Cardiac muscle cell (in vitro differentiated cells and primary cell): ENCODE measurements at regions not wholly inside any gene's neighbourhood (a gene's known extent, or its start where the extent isn't known, plus 50 kb on each side); places are given as distances from the start of the nearest gene placed in this dataset.

Source experiments
- DNase-seq, 2 donors: peaks; one replicate each; pipeline versions ENCODE4 v3.0.0 to v3.0.0-alpha.2; 2010 to 2017; ENCODE audit warnings: low read depth in 1 of 2, low spot score in 1 of 2
- H3K27ac ChIP-seq: fragments of 200-600 bp; sonication (generic); 2 replicates; pipeline ENCODE4 v1.5.1; 2016
- H3K27me3 ChIP-seq: fragments of 200-600 bp; sonication (generic); 2 replicates; pipeline ENCODE4 v1.6.0; 2016; ENCODE audit warnings: control low read depth
- H3K36me3 ChIP-seq: fragments of 200-600 bp; sonication (generic); 2 replicates; pipeline ENCODE4 v1.5.1; 2016; ENCODE audit warnings: control low read depth
- H3K4me1 ChIP-seq: fragments of 200-600 bp; sonication (generic); 2 replicates; pipeline ENCODE4 v1.8.1; 2017; ENCODE audit warnings: low read depth, mild to moderate bottlenecking, mixed run types
- H3K4me3 ChIP-seq: fragments of 200-600 bp; sonication (generic); 2 replicates; pipeline ENCODE4 v1.5.1; 2016; ENCODE audit warnings: mild to moderate bottlenecking
- H3K9me3 ChIP-seq: fragments of 200-600 bp; sonication (generic); 2 replicates; pipeline ENCODE4 v1.5.1; 2017; ENCODE audit warnings: low read depth, mild to moderate bottlenecking, control low read depth
- CTCF ChIP-seq: IDR thresholded peaks from 2 replicates; pipeline ENCODE4 v1.5.1; 2012; ENCODE audit warnings: low read depth, mild to moderate bottlenecking, low read length

- Histone ChIP-seq H3K4me3 (no peak overlapping the region), H3K4me1 (no peaks in the 10 kb centered on the region), H3K36me3 (no peaks in the 10 kb centered on the region), H3K27me3 (no peaks in the 10 kb centered on the region), H3K9me3 (no peaks in the 10 kb centered on the region), H3K27ac (no peak overlapping the region)
- no peak for TF ChIP-seq CTCF
- DNase-seq: no peak
Measured at GRCh38 chr4:89616382-89616781, 220.6 kb downstream of the SNCA start.

- H3K27ac ChIP-seq: no peak overlapping the region
Measured at GRCh38 chr4:89615051-89615450, 221.9 kb downstream of the SNCA start.

GRCh38 chr4:89614155-89614554, 222.8 kb downstream of the SNCA start:
- DNase-seq: no peak
- no peak overlapping the region for H3K4me3 ChIP-seq

More at GRCh38 chr4:89615051-89615450, 221.9 kb downstream of the SNCA start:
- no peak overlapping the region for H3K4me3 ChIP-seq
- H3K36me3 ChIP-seq: no peaks in the 10 kb centered on the region
- no peaks in the 10 kb centered on the region for H3K9me3 ChIP-seq
- DNase-seq: no peak
- H3K4me1 ChIP-seq: no peaks in the 10 kb centered on the region
- TF ChIP-seq CTCF: no peak
- no peaks in the 10 kb centered on the region for H3K27me3 ChIP-seq

GRCh38 chr4:89610236-89610635, 226.7 kb downstream of the SNCA start:
- H3K36me3 ChIP-seq: no peaks in the 10 kb centered on the region
- H3K27ac ChIP-seq: no peak overlapping the region
- no peak overlapping the region for H3K4me3 ChIP-seq
- H3K9me3 ChIP-seq: no peaks in the 10 kb centered on the region
- no peak for TF ChIP-seq CTCF
- no peak for DNase-seq
- no peaks in the 10 kb centered on the region for H3K27me3 ChIP-seq
- no peaks in the 10 kb centered on the region for H3K4me1 ChIP-seq

More at GRCh38 chr4:89614155-89614554, 222.8 kb downstream of the SNCA start:
- no peaks in the 10 kb centered on the region for H3K36me3 ChIP-seq
- H3K9me3 ChIP-seq: no peaks in the 10 kb centered on the region
- no peaks in the 10 kb centered on the region for H3K4me1 ChIP-seq
- no peak for TF ChIP-seq CTCF
- no peak overlapping the region for H3K27ac ChIP-seq
- H3K27me3 ChIP-seq: no peaks in the 10 kb centered on the region

GRCh38 chr4:89609756-89610155, 227.2 kb downstream of the SNCA start:
- no peak for DNase-seq

More at GRCh38 chr4:89609756-89610155, 227.2 kb downstream of the SNCA start:
- Histone ChIP-seq H3K27ac (no peak overlapping the region), H3K4me1 (no peaks in the 10 kb centered on the region), H3K4me3 (no peak overlapping the region), H3K27me3 (no peaks in the 10 kb centered on the region), H3K36me3 (no peaks in the 10 kb centered on the region), H3K9me3 (no peaks in the 10 kb centered on the region)
- TF ChIP-seq CTCF: no peak
